HG03575 (cell line): ENCODE measurements at regions not wholly inside any gene's neighbourhood (a gene's known extent, or its start where the extent isn't known, plus 50 kb on each side); places are given as distances from the start of the nearest gene placed in this dataset.
A peak's percentile ranks its signal among the peaks of the same experiment; 100 is the strongest.

Source experiments
- ATAC-seq: cut with Tn5 transposase; IDR thresholded peaks from one replicate; pipeline ENCODE4 v1.9.1; 2021; ENCODE audit not compliant: unreplicated experiment, insufficient number of reproducible peaks, low FRiP score; ENCODE audit errors: extremely low read depth

- no peak for ATAC-seq
Measured at GRCh38 chr10:85527616-85528317, 838.8 kb downstream of the GRID1 start.

- no peak for ATAC-seq
Measured at GRCh38 chr10:85528318-85528652, 838.3 kb downstream of the GRID1 start.

GRCh38 chr10:85531706-85532105, 834.9 kb downstream of the GRID1 start:
- ATAC-seq: no peak

GRCh38 chr10:85532773-85533172, 833.8 kb downstream of the GRID1 start:
- ATAC-seq: no peak

GRCh38 chr10:85535926-85536325, 830.7 kb downstream of the GRID1 start:
- no peak for ATAC-seq

- no peak for ATAC-seq
Measured at GRCh38 chr10:85537561-85537960, 829.0 kb downstream of the GRID1 start.

GRCh38 chr10:85538601-85539000, 828.0 kb downstream of the GRID1 start:
- ATAC-seq: no peak

- no peak for ATAC-seq
Measured at GRCh38 chr10:85542152-85542551, 824.4 kb downstream of the GRID1 start.

GRCh38 chr10:85542936-85543730, 823.5 kb downstream of the GRID1 start:
- no peak for ATAC-seq

GRCh38 chr10:85544956-85545355, 821.6 kb downstream of the GRID1 start:
- no peak for ATAC-seq

GRCh38 chr10:85545874-85546273, 820.7 kb downstream of the GRID1 start:
- ATAC-seq: no peak

GRCh38 chr10:85547460-85548023, 819.1 kb downstream of the GRID1 start:
- no peak for ATAC-seq

- peak; percentile 91 for ATAC-seq
Measured at GRCh38 chr10:85548034-85548433, 818.6 kb downstream of the GRID1 start.
